K562 (cell line): ENCODE measurements at regions not wholly inside any gene's neighbourhood (a gene's known extent, or its start where the extent isn't known, plus 50 kb on each side); places are given as distances from the start of the nearest gene placed in this dataset.

Source experiments
- ATAC-seq: fragments of 200-7000 bp; cut with Tn5 transposase; 3 replicates; pipeline ENCODE4 v1.9.1; 2020; ENCODE audit warnings: moderate library complexity
- BruUV-seq: library from RNA; stranded (reverse); fragments of 400-500 nt; replicated peaks from 2 replicates; lab custom pipeline; 2021; lab: Mats Ljungman, UMichigan
- CTCF ChIA-PET: fragments of 300-600 bp; formaldehyde crosslinking; extraction: SDS; loops from one replicate; lab custom pipeline; 2021; ENCODE audit warnings: low intra/inter-chr PET ratio; lab: Yijun Ruan, JAX
- POLR2A ChIA-PET: fragments of 300-600, 350-650 bp; sonication (Branson Sonifier 250); formaldehyde crosslinking; extraction: SDS; loops from one replicate; lab custom pipeline; 2021; ENCODE audit warnings: antibody characterized with exemption, inconsistent platforms; lab: Yijun Ruan, JAX
- DNase-seq, 4 experiments: peaks; one replicate each; pipeline versions ENCODE4 v3.0.0 to v3.0.0-alpha.2; 2011 to 2018; ENCODE audit warnings: low spot score in 3 of 4, mixed read lengths in 3 of 4; ENCODE audit errors: extremely low read depth in 1 of 4
- FAIRE-seq: peaks from 2 replicates; lab custom pipeline; 2011; peaks lifted over from hg19 to GRCh38; lab: Jason Lieb, UNC
- H2AFZ ChIP-seq: 2 replicates; pipeline ENCODE4 v1.6.0; 2011; ENCODE audit warnings: low read depth, low read length, control low read depth, inconsistent platforms
- H3K27ac ChIP-seq: fragments of 200-600 bp; 3 replicates; pipeline ENCODE4 v1.8.0; 2011; ENCODE audit warnings: low read depth, mild to moderate bottlenecking, control low read depth, inconsistent platforms, low read length, moderate library complexity, mixed read lengths; ENCODE audit errors: extremely low read depth
- H3K27me3 ChIP-seq, 2 experiments: fragments of 300-600 bp in 1 of 2; 2 replicates in 1 of 2; 3 replicates in 1 of 2; pipeline versions ENCODE4 v1.6.0 to v1.8.0; 2011; ENCODE audit warnings: inconsistent platforms in 2 of 2, low read length in 2 of 2, mild to moderate bottlenecking in 1 of 2, mixed read lengths in 1 of 2, moderate library complexity in 1 of 2; ENCODE audit not compliant: control insufficient read depth in 2 of 2, insufficient read depth in 2 of 2
- H3K36me3 ChIP-seq: fragments of 300-600 bp; 3 replicates; pipeline ENCODE4 v1.8.0; 2011; ENCODE audit warnings: mild to moderate bottlenecking, low read length, inconsistent platforms; ENCODE audit not compliant: control insufficient read depth, insufficient read depth
- H3K4me1 ChIP-seq, 2 experiments: fragments of 200-600 bp in 1 of 2; replicated peaks in 1 of 2; 2 replicates in 1 of 2; 3 replicates in 1 of 2; pipeline versions ENCODE4 v1.5.1 to v1.8.0; 2011; ENCODE audit warnings: inconsistent platforms in 2 of 2, low read length in 2 of 2, mild to moderate bottlenecking in 1 of 2, mixed read lengths in 1 of 2, moderate library complexity in 1 of 2; ENCODE audit not compliant: control insufficient read depth in 2 of 2, insufficient read depth in 2 of 2
- H3K4me2 ChIP-seq: 2 replicates; pipeline ENCODE4 v1.6.1; 2011; ENCODE audit warnings: low read length, control low read depth, inconsistent platforms, mixed read lengths; ENCODE audit not compliant: insufficient read depth
- H3K4me3 ChIP-seq: fragments of 200-600 bp; sonication (generic), shearing (Covaris generic); 2 replicates; pipeline ENCODE4 v1.5.1; 2016; ENCODE audit warnings: control low read depth, inconsistent platforms
- H3K79me2 ChIP-seq: fragments of 200-600 bp; 3 replicates; pipeline ENCODE4 v1.8.0; 2011; ENCODE audit warnings: low read length, inconsistent platforms; ENCODE audit not compliant: control insufficient read depth, insufficient read depth
- H3K9ac ChIP-seq, 2 experiments: 2 replicates each; pipeline versions ENCODE4 v1.6.0 to v1.6.1; 2011; ENCODE audit warnings: low read depth in 2 of 2, low read length in 2 of 2, control low read depth in 1 of 2, inconsistent platforms in 1 of 2, mild to moderate bottlenecking in 1 of 2, mixed read lengths in 1 of 2; ENCODE audit not compliant: insufficient read depth in 1 of 2
- H3K9me1 ChIP-seq: one replicate; pipeline ENCODE4 v1.6.0; 2011; ENCODE audit warnings: inconsistent platforms, mild to moderate bottlenecking, low read length, moderate library complexity; ENCODE audit not compliant: control insufficient read depth, insufficient read depth
- H3K9me3 ChIP-seq: replicated peaks from 2 replicates; pipeline ENCODE4 v1.5.1; 2011; ENCODE audit warnings: low read depth, low read length, inconsistent platforms; ENCODE audit not compliant: control insufficient read depth, insufficient read depth
- H4K20me1 ChIP-seq: replicated peaks from 2 replicates; pipeline ENCODE4 v1.6.1; 2011; ENCODE audit warnings: low read length, inconsistent platforms, mixed read lengths; ENCODE audit not compliant: control insufficient read depth, insufficient read depth
- CCAR2 ChIP-seq: fragments of 200-400 bp; formaldehyde crosslinking; IDR thresholded peaks from 2 replicates; pipeline ENCODE4 v1.6.1; 2017; ENCODE audit warnings: mild to moderate bottlenecking, low read depth, low read length
- CHCHD3 ChIP-seq: fragments of 250-450 bp; sonication (Bioruptor Pico); IDR thresholded peaks from 2 replicates; pipeline ENCODE4 v2.1.2; 2022; ENCODE audit warnings: mild to moderate bottlenecking
- CREM ChIP-seq: IDR thresholded peaks from 2 replicates; pipeline ENCODE4 v1.6.1; 2014; ENCODE audit warnings: antibody characterized with exemption, low read depth
- HNRNPK ChIP-seq: fragments of 200-400 bp; formaldehyde crosslinking; IDR thresholded peaks from one replicate; pipeline ENCODE4 v1.6.1; 2018; ENCODE audit warnings: mild to moderate bottlenecking, low read depth, low read length; ENCODE audit not compliant: poor library complexity, severe bottlenecking
- MAFK ChIP-seq: IDR thresholded peaks from 2 replicates; pipeline ENCODE4 v1.6.1; 2011; ENCODE audit warnings: low read length, improper control_type of control experiment
- NFATC3 ChIP-seq: fragments of 450-650 bp; IDR thresholded peaks from 2 replicates; pipeline ENCODE4 v1.6.1; 2017; ENCODE audit warnings: mild to moderate bottlenecking
- PTTG1 ChIP-seq: fragments of 450-650 bp; IDR thresholded peaks from 2 replicates; pipeline ENCODE4 v1.6.1; 2016; ENCODE audit warnings: low read depth, mild to moderate bottlenecking, missing genetic modification characterization, missing compliant biosample characterization
- RBM39 ChIP-seq: fragments of 200-400 bp; formaldehyde crosslinking; optimal IDR thresholded peaks from 2 replicates; pipeline ENCODE3; 2018; ENCODE audit warnings: low read depth, low read length
- SMAD4 ChIP-seq: fragments of 250-450 bp; sonication (Bioruptor Pico); conservative IDR thresholded peaks from 2 replicates; pipeline ENCODE4 v1.8.0; 2021; ENCODE audit warnings: inconsistent platforms, mild to moderate bottlenecking, moderate library complexity
- SOX6 ChIP-seq: fragments of 450-650 bp; IDR thresholded peaks from 2 replicates; pipeline ENCODE4 v1.6.1; 2014; ENCODE audit warnings: mild to moderate bottlenecking
- THRAP3 ChIP-seq: fragments of 450-650 bp; IDR thresholded peaks from 2 replicates; pipeline ENCODE4 v1.6.1; 2016; ENCODE audit warnings: mild to moderate bottlenecking, inconsistent platforms, borderline replicate concordance
- ZBTB11 ChIP-seq, 3 experiments: fragments of 200-800 bp in 1 of 3; fragments of 250-450 bp in 1 of 3; fragments of 450-650 bp in 1 of 3; sonication (Bioruptor Pico) in 1 of 3; sonication (Bioruptor generic) in 1 of 3; formaldehyde crosslinking in 1 of 3; IDR thresholded peaks; 2 replicates each; pipeline versions ENCODE4 v1.6.1 to v1.8.0; 2016 to 2022; ENCODE audit warnings: mild to moderate bottlenecking in 2 of 3, missing genetic modification characterization in 2 of 3, missing compliant biosample characterization in 1 of 3, moderate library complexity in 1 of 3
- ZFP30 ChIP-seq: fragments of 250-450 bp; sonication (Bioruptor Pico); IDR thresholded peaks from 2 replicates; pipeline ENCODE4 v1.8.0; 2022; ENCODE audit warnings: moderate library complexity, mild to moderate bottlenecking, inconsistent platforms, borderline replicate concordance
- ZFP36 ChIP-seq: fragments of 150-350 bp; IDR thresholded peaks from 2 replicates; pipeline ENCODE4 v1.6.1; 2018; ENCODE audit warnings: low read length, low read depth; ENCODE audit not compliant: partially characterized antibody
- ZNF347 ChIP-seq: fragments of 450-650 bp; formaldehyde crosslinking; IDR thresholded peaks from 2 replicates; pipeline ENCODE4 v1.4.0; 2020; ENCODE audit warnings: low read depth, mild to moderate bottlenecking, moderate library complexity
- ZNF584 ChIP-seq: fragments of 200-800 bp; sonication (Bioruptor generic); IDR thresholded peaks from 2 replicates; pipeline ENCODE4 v1.6.1; 2016; ENCODE audit warnings: low read depth, mild to moderate bottlenecking, missing genetic modification characterization, missing compliant biosample characterization
- WGBS: fragments of 100-300 bp; shearing (Covaris generic); methylation state at CpG from one replicate; pipeline ENCODE4 v1.1.6; 2016; ENCODE audit warnings: low coverage, mixed read lengths; ENCODE audit not compliant: insufficient coverage; ENCODE audit errors: missing lambda C conversion rate; 5-methylcytosine and 5-hydroxymethylcytosine counted together
- in situ Hi-C: fragments of 300-500 bp; cut with MboI; formaldehyde crosslinking; loops from 4 replicates; pipeline ENCODE4 v1.15.0; 2018; ENCODE audit warnings: inconsistent platforms, mixed read lengths
- intact Hi-C: fragments of 100-400 bp; cut with micrococcal nuclease; formaldehyde crosslinking; loops from 2 replicates; pipeline ENCODE4 v1.14.2; 2022
- TF ChIP-seq, protein P1 (sequence below): sonication (generic); formaldehyde crosslinking; IDR thresholded peaks from 2 replicates; pipeline ENCODE4 v1.5.0; 2020; ENCODE audit warnings: missing genetic modification reagents

GRCh38 chr4:116389139-116389538, 696.2 kb downstream of the TRAM1L1 start:
- intact Hi-C loops, result no loop called here
- Histone ChIP-seq H3K9me3 (no peaks in the 10 kb centered on the region; the same call in 1 of the 2 replicates), H3K36me3 (no peaks in the 10 kb centered on the region), H3K4me1 (no peaks in the 10 kb centered on the region), H3K4me3 (no peak overlapping the region), H4K20me1 (no peaks in the 10 kb centered on the region), H3K9me1 (no peaks in the 10 kb centered on the region), H3K27me3 (no peaks in the 10 kb centered on the region), H3K4me2 (no peak overlapping the region), H3K27ac (no peak overlapping the region), H3K9ac (no peak overlapping the region), H2AFZ (no peak overlapping the region), H3K79me2 (no peaks in the 10 kb centered on the region)
- DNase-seq (no peak), ATAC-seq (no peak), FAIRE-seq (no peak)
- ChIA-PET CTCF (no interaction called here), POLR2A (no interaction called here)
- TF ChIP-seq ZFP30 (CRISPR knock-in tag) (no peak), NFATC3 (no peak), THRAP3 (no peak), ZBTB11 (CRISPR knock-in tag; IDR thresholded peaks at IDR 0.05) (no peak), CREM (no peak), ZNF347 (no peak), CCAR2 (no peak), CHCHD3 (no peak), RBM39 (no peak), SOX6 (no peak), SMAD4 (CRISPR knock-in tag) (no peak), ZNF584 (CRISPR knock-in tag) (no peak), MAFK (no peak), PTTG1 (tag) (no peak), ZFP36 (no peak), HNRNPK (no peak)
- TF ChIP-seq, protein P1, sequence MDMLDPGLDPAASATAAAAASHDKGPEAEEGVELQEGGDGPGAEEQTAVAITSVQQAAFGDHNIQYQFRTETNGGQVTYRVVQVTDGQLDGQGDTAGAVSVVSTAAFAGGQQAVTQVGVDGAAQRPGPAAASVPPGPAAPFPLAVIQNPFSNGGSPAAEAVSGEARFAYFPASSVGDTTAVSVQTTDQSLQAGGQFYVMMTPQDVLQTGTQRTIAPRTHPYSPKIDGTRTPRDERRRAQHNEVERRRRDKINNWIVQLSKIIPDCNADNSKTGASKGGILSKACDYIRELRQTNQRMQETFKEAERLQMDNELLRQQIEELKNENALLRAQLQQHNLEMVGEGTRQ (CRISPR knock-in tag), result no peak
- no TSS peak for BruUV-seq
- in situ Hi-C loops, result no loop called here
- WGBS, result 0% methylated on average over 2 of the region's 2 CpGs
